Uterus (tissue), 2 donors: ENCODE measurements at regions not wholly inside any gene's neighbourhood (a gene's known extent, or its start where the extent isn't known, plus 50 kb on each side); places are given as distances from the start of the nearest gene placed in this dataset.

Source experiments
- POLR2A ChIP-seq, 2 donors: fragments of 450-650 bp; IDR thresholded peaks; one replicate each; pipeline ENCODE4 v1.6.1; 2016; ENCODE audit warnings: antibody characterized with exemption in 2 of 2, mild to moderate bottlenecking in 1 of 2, moderate library complexity in 1 of 2
- TF ChIP-seq, protein P1 (sequence below), 4 experiments: fragments of 200-600 bp in 2 of 4; fragments of 450-650 bp in 2 of 4; sonication (generic) in 2 of 4; IDR thresholded peaks; one replicate each; pipeline ENCODE4 v1.5.1; 2016 to 2019; ENCODE audit warnings: antibody characterized with exemption in 4 of 4, mild to moderate bottlenecking in 2 of 4, moderate library complexity in 1 of 4

DNA sequence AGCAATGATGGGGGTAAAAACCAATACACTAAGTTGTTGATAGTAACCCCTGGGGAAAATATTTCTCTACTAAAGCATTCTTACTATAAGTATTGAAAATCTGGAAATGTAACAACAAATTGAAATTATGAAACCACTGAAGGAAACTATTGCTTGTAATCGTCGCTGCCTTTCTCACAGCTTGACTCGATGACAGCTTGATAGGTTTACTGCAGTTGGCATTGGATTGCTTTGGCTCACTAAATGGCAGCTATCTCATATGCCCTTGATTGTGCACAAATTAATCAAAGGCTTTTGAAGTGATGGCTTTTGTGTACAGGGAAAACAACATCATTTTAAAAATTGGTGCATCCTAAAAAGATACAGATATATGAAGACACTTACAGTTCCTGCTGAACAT lies 419.6 kb upstream of the TENM3 start:
- TF ChIP-seq, protein P1, sequence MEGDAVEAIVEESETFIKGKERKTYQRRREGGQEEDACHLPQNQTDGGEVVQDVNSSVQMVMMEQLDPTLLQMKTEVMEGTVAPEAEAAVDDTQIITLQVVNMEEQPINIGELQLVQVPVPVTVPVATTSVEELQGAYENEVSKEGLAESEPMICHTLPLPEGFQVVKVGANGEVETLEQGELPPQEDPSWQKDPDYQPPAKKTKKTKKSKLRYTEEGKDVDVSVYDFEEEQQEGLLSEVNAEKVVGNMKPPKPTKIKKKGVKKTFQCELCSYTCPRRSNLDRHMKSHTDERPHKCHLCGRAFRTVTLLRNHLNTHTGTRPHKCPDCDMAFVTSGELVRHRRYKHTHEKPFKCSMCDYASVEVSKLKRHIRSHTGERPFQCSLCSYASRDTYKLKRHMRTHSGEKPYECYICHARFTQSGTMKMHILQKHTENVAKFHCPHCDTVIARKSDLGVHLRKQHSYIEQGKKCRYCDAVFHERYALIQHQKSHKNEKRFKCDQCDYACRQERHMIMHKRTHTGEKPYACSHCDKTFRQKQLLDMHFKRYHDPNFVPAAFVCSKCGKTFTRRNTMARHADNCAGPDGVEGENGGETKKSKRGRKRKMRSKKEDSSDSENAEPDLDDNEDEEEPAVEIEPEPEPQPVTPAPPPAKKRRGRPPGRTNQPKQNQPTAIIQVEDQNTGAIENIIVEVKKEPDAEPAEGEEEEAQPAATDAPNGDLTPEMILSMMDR (IDR thresholded peaks at IDR 0.05), result no peak
- no peak for TF ChIP-seq POLR2A (IDR thresholded peaks at IDR 0.05)
